K562 (cell line): ENCODE measurements at regions not wholly inside any gene's neighbourhood (a gene's known extent, or its start where the extent isn't known, plus 50 kb on each side); places are given as distances from the start of the nearest gene placed in this dataset.

Experiments used
- C11orf30 ChIP-seq: fragments of 450-650 bp; IDR thresholded peaks from 2 replicates; pipeline ENCODE4 v1.6.1; 2016; ENCODE audit warnings: low read depth, mild to moderate bottlenecking
- CTCF ChIP-seq, 3 experiments: IDR thresholded peaks in 2 of 3; conservative IDR thresholded peaks in 1 of 3; 2 replicates each; pipeline ENCODE4 v1.5.1; 2011 to 2012; ENCODE audit warnings: low read length in 3 of 3, mild to moderate bottlenecking in 3 of 3, control low read depth in 2 of 3, improper control_type of control experiment in 1 of 3, inconsistent platforms in 1 of 3, low read depth in 1 of 3, mixed read lengths in 1 of 3, moderate library complexity in 1 of 3; ENCODE audit not compliant: insufficient read depth in 2 of 3
- EP400 ChIP-seq: fragments of 450-650 bp; IDR thresholded peaks from 2 replicates; pipeline ENCODE4 v1.6.1; 2017; ENCODE audit warnings: antibody characterized with exemption, mild to moderate bottlenecking, moderate library complexity
- KDM1A ChIP-seq, 2 experiments: fragments of 450-650 bp; IDR thresholded peaks; 2 replicates each; pipeline ENCODE4 v1.6.1; 2016; ENCODE audit warnings: mild to moderate bottlenecking in 2 of 2
- TAF1 ChIP-seq: IDR thresholded peaks from 2 replicates; pipeline ENCODE4 v1.6.1; 2011; ENCODE audit warnings: mild to moderate bottlenecking, low read length, moderate library complexity; ENCODE audit not compliant: insufficient read depth, control insufficient read depth, severe bottlenecking; ENCODE audit errors: extremely low read depth
- TBL1XR1 ChIP-seq, 2 experiments: IDR thresholded peaks; 2 replicates each; pipeline ENCODE4 v1.6.1; 2012; ENCODE audit warnings: improper control_type of control experiment in 2 of 2, low read length in 2 of 2, mild to moderate bottlenecking in 1 of 2
- ZBTB8A ChIP-seq: fragments of 450-650 bp; IDR thresholded peaks from 2 replicates; pipeline ENCODE4 v1.6.1; 2018; ENCODE audit warnings: mild to moderate bottlenecking, moderate library complexity; ENCODE audit not compliant: partially characterized antibody

- TF ChIP-seq TBL1XR1 (IDR thresholded peaks at IDR 0.05; ENCODE audit: low read length in 2 of 2): no peak
- no peak for TF ChIP-seq TAF1
- TF ChIP-seq CTCF (IDR thresholded peaks at IDR 0.05 in 2 of 3, conservative IDR thresholded peaks at IDR 0.05 in 1 of 3; ENCODE audit: insufficient read depth in 2 of 3, low read depth in 1 of 3, low read length in 3 of 3): no peak
- no peak for TF ChIP-seq ZBTB8A
- no peak for TF ChIP-seq C11orf30
- no peak for TF ChIP-seq KDM1A (IDR thresholded peaks at IDR 0.05)
- TF ChIP-seq EP400: no peak
Measured at GRCh38 chr3:182129740-182130139, 418.0 kb downstream of the SOX2 start.
